Nephron progenitor cell (in vitro differentiated cells): ENCODE measurements at regions not wholly inside any gene's neighbourhood (a gene's known extent, or its start where the extent isn't known, plus 50 kb on each side); places are given as distances from the start of the nearest gene placed in this dataset.
"Not testable (repeated sequence)": the region's sequence is repeated elsewhere in the genome, so short reads cannot be mapped to it uniquely, and the experiment has no call there.

Experiments used
- DNase-seq: peaks from one replicate; pipeline ENCODE4 v3.0.0; 2021
- H3K27ac Mint-ChIP-seq: 2 replicates; pipeline ENCODE4 v1.8.0; 2021; ENCODE audit warnings: mild to moderate bottlenecking, moderate library complexity, mixed read lengths
- H3K27me3 Mint-ChIP-seq: 2 replicates; pipeline ENCODE4 v1.8.0; 2021; ENCODE audit warnings: mild to moderate bottlenecking, low read depth, mixed read lengths; ENCODE audit not compliant: poor library complexity
- H3K36me3 Mint-ChIP-seq: 2 replicates; pipeline ENCODE4 v1.8.0; 2021; ENCODE audit warnings: low read depth, mixed read lengths
- H3K4me1 Mint-ChIP-seq: 2 replicates; pipeline ENCODE4 v1.8.0; 2021; ENCODE audit warnings: mixed read lengths
- H3K4me3 Mint-ChIP-seq: 2 replicates; pipeline ENCODE4 v1.8.0; 2021; ENCODE audit warnings: mild to moderate bottlenecking, moderate library complexity, mixed read lengths
- H3K9me3 Mint-ChIP-seq: 2 replicates; pipeline ENCODE4 v1.8.0; 2021; ENCODE audit warnings: mild to moderate bottlenecking, moderate library complexity, mixed read lengths
- TF ChIP-seq, protein P1 (sequence below): fragments of 200-600 bp; sonication (generic); IDR thresholded peaks from 2 replicates; pipeline ENCODE4 v1.5.0; 2021; ENCODE audit warnings: antibody characterized with exemption

GRCh38 chr7:32661929-32662328, 166.6 kb downstream of the AVL9 start:
- Mint-ChIP-seq H3K36me3 (peaks cover 26% of the 10 kb centered on the region), H3K27ac (no peak overlapping the region), H3K4me1 (peaks cover 23% of the 10 kb centered on the region), H3K4me3 (no peak overlapping the region), H3K9me3 (peaks cover 4% of the 10 kb centered on the region), H3K27me3 (peaks cover 9% of the 10 kb centered on the region)
- DNase-seq, result no peak
- TF ChIP-seq, protein P1, sequence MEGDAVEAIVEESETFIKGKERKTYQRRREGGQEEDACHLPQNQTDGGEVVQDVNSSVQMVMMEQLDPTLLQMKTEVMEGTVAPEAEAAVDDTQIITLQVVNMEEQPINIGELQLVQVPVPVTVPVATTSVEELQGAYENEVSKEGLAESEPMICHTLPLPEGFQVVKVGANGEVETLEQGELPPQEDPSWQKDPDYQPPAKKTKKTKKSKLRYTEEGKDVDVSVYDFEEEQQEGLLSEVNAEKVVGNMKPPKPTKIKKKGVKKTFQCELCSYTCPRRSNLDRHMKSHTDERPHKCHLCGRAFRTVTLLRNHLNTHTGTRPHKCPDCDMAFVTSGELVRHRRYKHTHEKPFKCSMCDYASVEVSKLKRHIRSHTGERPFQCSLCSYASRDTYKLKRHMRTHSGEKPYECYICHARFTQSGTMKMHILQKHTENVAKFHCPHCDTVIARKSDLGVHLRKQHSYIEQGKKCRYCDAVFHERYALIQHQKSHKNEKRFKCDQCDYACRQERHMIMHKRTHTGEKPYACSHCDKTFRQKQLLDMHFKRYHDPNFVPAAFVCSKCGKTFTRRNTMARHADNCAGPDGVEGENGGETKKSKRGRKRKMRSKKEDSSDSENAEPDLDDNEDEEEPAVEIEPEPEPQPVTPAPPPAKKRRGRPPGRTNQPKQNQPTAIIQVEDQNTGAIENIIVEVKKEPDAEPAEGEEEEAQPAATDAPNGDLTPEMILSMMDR, result no peak

- Mint-ChIP-seq H3K4me3 (no peak overlapping the region), H3K27me3 (peaks cover 9% of the 10 kb centered on the region), H3K9me3 (peaks cover 4% of the 10 kb centered on the region), H3K36me3 (peaks cover 22% of the 10 kb centered on the region), H3K4me1 (peaks cover 23% of the 10 kb centered on the region), H3K27ac (no peak overlapping the region)
- no peak for DNase-seq
- TF ChIP-seq, protein P1, result no peak
Measured at GRCh38 chr7:32661501-32661900, 166.2 kb downstream of the AVL9 start.

GRCh38 chr7:32660936-32661335, 165.6 kb downstream of the AVL9 start:
- TF ChIP-seq, protein P1, result no peak
- peaks cover 23% of the 10 kb centered on the region for H3K4me1 Mint-ChIP-seq
- DNase-seq, result no peak
- no peak overlapping the region for H3K27ac Mint-ChIP-seq
- H3K27me3 Mint-ChIP-seq, result peaks cover 9% of the 10 kb centered on the region
- peaks cover 2% of the 10 kb centered on the region for H3K9me3 Mint-ChIP-seq
- H3K4me3 Mint-ChIP-seq, result no peak overlapping the region
- peaks cover 19% of the 10 kb centered on the region for H3K36me3 Mint-ChIP-seq

DNA sequence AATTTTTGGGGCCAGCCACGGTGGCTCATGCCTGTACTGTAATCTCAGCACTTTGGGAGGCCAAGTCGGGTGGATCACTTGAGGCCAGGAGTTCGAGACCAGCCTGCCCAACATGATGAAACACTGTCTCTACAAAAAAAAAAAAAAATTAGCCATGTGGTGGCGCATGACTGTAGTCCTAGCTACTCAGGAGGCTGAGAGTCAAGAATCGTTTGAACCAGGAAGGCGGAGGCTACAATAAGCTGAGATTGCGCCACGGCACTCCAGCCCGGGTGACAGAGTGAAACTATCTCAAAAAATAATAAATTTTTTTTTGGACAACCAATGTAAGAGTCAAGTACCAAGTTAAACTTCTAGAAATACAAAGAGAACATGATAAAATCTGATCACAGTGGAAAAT, 164.6 kb downstream of the AVL9 start:
- H3K4me1 Mint-ChIP-seq, result peaks cover 22% of the 10 kb centered on the region
- H3K9me3 Mint-ChIP-seq, result no peaks in the 10 kb centered on the region
- no peak overlapping the region for H3K4me3 Mint-ChIP-seq
- peaks cover 9% of the 10 kb centered on the region for H3K27me3 Mint-ChIP-seq
- TF ChIP-seq, protein P1, result no peak
- no peak for DNase-seq
- H3K36me3 Mint-ChIP-seq, result peaks cover 9% of the 10 kb centered on the region
- H3K27ac Mint-ChIP-seq, result no peak overlapping the region

GRCh38 chr7:32658467-32658869, 163.2 kb downstream of the AVL9 start:
- Mint-ChIP-seq H3K9me3 (no peaks in the 10 kb centered on the region), H3K4me1 (peaks cover 8% of the 10 kb centered on the region), H3K27me3 (peaks cover 6% of the 10 kb centered on the region), H3K27ac (no peak overlapping the region), H3K4me3 (no peak overlapping the region), H3K36me3 (peaks cover 5% of the 10 kb centered on the region)
- TF ChIP-seq, protein P1, result no peak
- DNase-seq, result no peak

- TF ChIP-seq, protein P1, result no peak
- Mint-ChIP-seq H3K27ac (no peak overlapping the region), H3K4me3 (no peak overlapping the region), H3K27me3 (peaks cover 6% of the 10 kb centered on the region), H3K4me1 (peaks cover 4% of the 10 kb centered on the region), H3K9me3 (no peaks in the 10 kb centered on the region), H3K36me3 (peaks cover 5% of the 10 kb centered on the region)
- no peak for DNase-seq
Measured at GRCh38 chr7:32658034-32658433, 162.7 kb downstream of the AVL9 start.

DNA sequence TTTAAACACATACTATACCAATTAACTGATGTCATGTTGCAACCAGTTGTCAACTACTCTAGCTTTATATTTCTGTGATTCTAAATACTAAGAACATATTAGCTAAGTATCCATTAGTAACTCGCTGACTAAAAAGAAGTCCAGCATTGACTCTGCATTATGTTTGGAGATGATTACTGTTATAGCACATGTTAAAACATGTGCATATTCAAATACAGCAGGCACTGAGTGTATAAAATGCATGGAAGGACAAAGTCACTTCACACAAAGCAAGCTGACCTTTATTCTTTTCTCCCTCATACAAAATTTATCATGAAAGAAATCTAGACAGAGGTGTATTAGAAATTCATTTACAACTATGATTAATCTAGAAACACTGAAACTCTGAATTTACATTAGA, 159.3 kb downstream of the AVL9 start:
- not testable (repeated sequence) for DNase-seq, H3K9me3 Mint-ChIP-seq, H3K27me3 Mint-ChIP-seq, H3K4me1 Mint-ChIP-seq, H3K4me3 Mint-ChIP-seq, H3K27ac Mint-ChIP-seq
- H3K36me3 Mint-ChIP-seq, result peaks cover 16% of the 10 kb centered on the region

GRCh38 chr7:32650356-32650755, 155.1 kb downstream of the AVL9 start:
- H3K4me3 Mint-ChIP-seq, H3K27ac Mint-ChIP-seq, H3K9me3 Mint-ChIP-seq, DNase-seq, H3K27me3 Mint-ChIP-seq: not testable (repeated sequence)
- Mint-ChIP-seq H3K36me3 (peaks cover 30% of the 10 kb centered on the region), H3K4me1 (peaks cover 11% of the 10 kb centered on the region)
